Activated T-helper 2 cell treated with anti-CD3 and anti-CD28 coated beads, Interferon-gamma antibody, Interleukin-2, Interleukin-4, amounts not matched to agents 10 μg/mL and 5 μg/mL and 100 μg/mL, durations not matched to agents 14 hours and 24 hours and 36 hours (primary cell): ENCODE measurements at regions not wholly inside any gene's neighbourhood (a gene's known extent, or its start where the extent isn't known, plus 50 kb on each side); places are given as distances from the start of the nearest gene placed in this dataset.

Source experiments
- DNase-seq: peaks from one replicate; pipeline ENCODE4 v3.0.0; 2021; ENCODE audit warnings: low spot score
- H3K27ac Mint-ChIP-seq: one replicate; pipeline ENCODE4 v1.8.0; 2021; ENCODE audit warnings: mixed read lengths
- H3K27me3 Mint-ChIP-seq: one replicate; pipeline ENCODE4 v1.8.0; 2021; ENCODE audit warnings: low read depth, mixed read lengths
- H3K36me3 Mint-ChIP-seq: one replicate; pipeline ENCODE4 v1.8.0; 2021; ENCODE audit warnings: low read depth, mixed read lengths
- H3K4me1 Mint-ChIP-seq: one replicate; pipeline ENCODE4 v1.8.0; 2021; ENCODE audit warnings: low read depth, mixed read lengths
- H3K4me3 Mint-ChIP-seq: one replicate; pipeline ENCODE4 v1.8.0; 2021; ENCODE audit warnings: low read depth, mild to moderate bottlenecking, moderate library complexity, mixed read lengths
- H3K9me3 Mint-ChIP-seq: one replicate; pipeline ENCODE4 v1.8.0; 2021; ENCODE audit warnings: mixed read lengths
- intact Hi-C: fragments of 100-400 bp; cut with micrococcal nuclease; formaldehyde crosslinking; loops from one replicate; pipeline ENCODE4 v1.15.1; 2023

DNA sequence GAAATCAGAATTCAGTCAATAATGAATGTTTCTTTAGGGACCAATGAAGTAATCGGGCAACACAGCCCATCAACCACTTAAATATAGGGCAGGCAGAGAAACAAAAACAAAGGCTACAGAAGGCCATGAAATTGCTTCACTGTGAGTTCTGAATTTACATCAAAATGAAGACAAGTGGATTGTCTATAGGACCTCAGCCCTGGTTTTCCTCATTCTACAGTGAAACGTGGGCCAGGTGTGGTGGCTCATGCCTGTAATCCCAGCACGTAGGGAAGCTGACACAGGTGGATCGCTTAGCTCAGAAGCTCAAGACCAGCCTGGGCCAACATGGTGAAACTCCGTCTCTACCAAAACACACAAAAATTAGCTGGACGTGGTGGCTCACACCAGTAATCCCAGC is 416.0 kb downstream of the KLF12 start:
- intact Hi-C loops: loop anchor here (5.0 to 10.0 kb wide), 7 partner anchors 204 to 1649 kb away; no protein-coding TSS in a partner anchor
- DNase-seq: no peak
- Mint-ChIP-seq H3K27ac (no peak overlapping the region), H3K36me3 (peaks cover 27% of the 10 kb centered on the region), H3K27me3 (peaks cover 7% of the 10 kb centered on the region), H3K4me1 (peaks cover 59% of the 10 kb centered on the region), H3K4me3 (no peak overlapping the region), H3K9me3 (no peaks in the 10 kb centered on the region)

GRCh38 chr13:73717632-73718031 is 416.6 kb downstream of the KLF12 start:
- H3K4me3 Mint-ChIP-seq: no peak overlapping the region
- peaks cover 33% of the 10 kb centered on the region for H3K36me3 Mint-ChIP-seq
- peaks cover 63% of the 10 kb centered on the region for H3K4me1 Mint-ChIP-seq
- intact Hi-C loops: loop anchor here (2.0 to 10.0 kb wide), 8 partner anchors 205 to 1650 kb away; no protein-coding TSS in a partner anchor
- H3K9me3 Mint-ChIP-seq: no peaks in the 10 kb centered on the region
- DNase-seq: no peak
- H3K27ac Mint-ChIP-seq: no peak overlapping the region
- H3K27me3 Mint-ChIP-seq: peaks cover 5% of the 10 kb centered on the region

GRCh38 chr13:73715911-73716510 is 418.2 kb downstream of the KLF12 start:
- no peak for DNase-seq
- Mint-ChIP-seq H3K36me3 (peaks cover 44% of the 10 kb centered on the region), H3K9me3 (no peaks in the 10 kb centered on the region), H3K27ac (peak overlapping the region; percentile 79), H3K27me3 (no peaks in the 10 kb centered on the region), H3K4me1 (peaks cover 54% of the 10 kb centered on the region), H3K4me3 (peak overlapping the region; percentile 62)
- intact Hi-C loops: loop anchor here (1.0 to 10.0 kb wide), 12 partner anchors 14 to 1651 kb away; partner anchors contain the start of gene KLF12

- H3K4me3 Mint-ChIP-seq: peak overlapping the region; percentile 55
- peaks cover 51% of the 10 kb centered on the region for H3K36me3 Mint-ChIP-seq
- intact Hi-C loops: loop anchor here (1.0 to 10.0 kb wide), 10 partner anchors 13 to 1652 kb away; partner anchors contain the start of gene KLF12
- no peaks in the 10 kb centered on the region for H3K27me3 Mint-ChIP-seq
- H3K27ac Mint-ChIP-seq: peak overlapping the region; percentile 79
- DNase-seq: peak; percentile 53
- H3K4me1 Mint-ChIP-seq: peaks cover 54% of the 10 kb centered on the region
- H3K9me3 Mint-ChIP-seq: no peaks in the 10 kb centered on the region
Observed at GRCh38 chr13:73715114-73715910, 418.9 kb downstream of the KLF12 start.

GRCh38 chr13:73714522-73714921 is 419.7 kb downstream of the KLF12 start:
- no peaks in the 10 kb centered on the region for H3K9me3 Mint-ChIP-seq

GRCh38 chr13:73708393-73708985 is 425.7 kb downstream of the KLF12 start:
- intact Hi-C loops: loop anchor here (1.0 to 2.0 kb wide), 3 partner anchors 869 to 926 kb away; partner anchors contain the start of gene PIBF1
- no peaks in the 10 kb centered on the region for H3K9me3 Mint-ChIP-seq
- H3K4me1 Mint-ChIP-seq: peaks cover 16% of the 10 kb centered on the region
- peaks cover 45% of the 10 kb centered on the region for H3K36me3 Mint-ChIP-seq
- no peaks in the 10 kb centered on the region for H3K27me3 Mint-ChIP-seq
- peak; percentile 33 for DNase-seq
- H3K4me3 Mint-ChIP-seq: no peak overlapping the region
- no peak overlapping the region for H3K27ac Mint-ChIP-seq

More at GRCh38 chr13:73714522-73714921, 419.7 kb downstream of the KLF12 start:
- Mint-ChIP-seq H3K36me3 (peaks cover 51% of the 10 kb centered on the region), H3K4me3 (peak overlapping the region; percentile 23), H3K27me3 (no peaks in the 10 kb centered on the region), H3K27ac (peak overlapping the region; percentile 30), H3K4me1 (peaks cover 54% of the 10 kb centered on the region)
- intact Hi-C loops: loop anchor here (2.0 to 10.0 kb wide), 2 partner anchors 294 to 350 kb away; no protein-coding TSS in a partner anchor
- no peak for DNase-seq

DNA sequence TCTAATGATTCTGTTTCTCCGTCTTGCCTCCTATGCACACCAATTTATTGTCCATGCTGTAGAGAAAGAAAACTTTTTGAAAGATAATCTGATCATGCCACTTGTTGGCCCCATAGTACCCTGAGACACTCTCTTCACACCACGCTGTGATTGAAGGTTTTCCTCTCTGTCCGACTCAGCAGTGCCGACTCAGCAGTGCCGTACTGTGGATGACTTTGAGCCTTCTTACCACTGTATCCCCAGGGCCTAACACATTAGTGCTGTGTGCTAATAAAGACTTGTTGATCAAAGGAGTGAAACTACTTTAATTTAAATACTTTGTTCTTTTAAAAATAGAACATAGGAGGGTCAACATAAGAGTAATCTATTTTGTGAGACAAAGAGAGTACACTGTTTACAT is 429.6 kb downstream of the KLF12 start:
- H3K4me1 Mint-ChIP-seq: peaks cover 24% of the 10 kb centered on the region
- no peaks in the 10 kb centered on the region for H3K9me3 Mint-ChIP-seq
- H3K27ac Mint-ChIP-seq: no peak overlapping the region
- no peak for DNase-seq
- no peak overlapping the region for H3K4me3 Mint-ChIP-seq
- no peaks in the 10 kb centered on the region for H3K27me3 Mint-ChIP-seq
- H3K36me3 Mint-ChIP-seq: peaks cover 20% of the 10 kb centered on the region
- intact Hi-C loops: loop anchor here (5.0 kb wide), 2 partner anchors 77 to 647 kb away; partner anchors contain the start of gene KLF5

GRCh38 chr13:73703606-73704005 is 430.6 kb downstream of the KLF12 start:
- no peak overlapping the region for H3K4me3 Mint-ChIP-seq
- no peak for DNase-seq
- H3K36me3 Mint-ChIP-seq: peaks cover 22% of the 10 kb centered on the region
- no peaks in the 10 kb centered on the region for H3K9me3 Mint-ChIP-seq
- H3K4me1 Mint-ChIP-seq: peaks cover 31% of the 10 kb centered on the region
- intact Hi-C loops: loop anchor here (2.0 to 5.0 kb wide), 3 partner anchors 76 to 646 kb away; partner anchors contain the start of gene KLF5
- no peaks in the 10 kb centered on the region for H3K27me3 Mint-ChIP-seq
- no peak overlapping the region for H3K27ac Mint-ChIP-seq

- intact Hi-C loops: loop anchor here (1.0 to 5.0 kb wide), 4 partner anchors 13 to 645 kb away; partner anchors contain the start of gene KLF5
- Mint-ChIP-seq H3K4me1 (peaks cover 34% of the 10 kb centered on the region), H3K27me3 (no peaks in the 10 kb centered on the region), H3K36me3 (peaks cover 24% of the 10 kb centered on the region), H3K27ac (peak overlapping the region; percentile 60), H3K9me3 (no peaks in the 10 kb centered on the region), H3K4me3 (no peak overlapping the region)
- peak; percentile 41 for DNase-seq
Observed at GRCh38 chr13:73702419-73703071, 431.7 kb downstream of the KLF12 start.

- H3K27me3 Mint-ChIP-seq: no peaks in the 10 kb centered on the region
- no peak overlapping the region for H3K27ac Mint-ChIP-seq
- peaks cover 19% of the 10 kb centered on the region for H3K36me3 Mint-ChIP-seq
- H3K9me3 Mint-ChIP-seq: no peaks in the 10 kb centered on the region
- H3K4me3 Mint-ChIP-seq: no peak overlapping the region
- H3K4me1 Mint-ChIP-seq: peaks cover 40% of the 10 kb centered on the region
- no peak for DNase-seq
- intact Hi-C loops: loop anchor here (5.0 kb wide), 2 partner anchors 74 to 644 kb away; partner anchors contain the start of gene KLF5
Observed at GRCh38 chr13:73701160-73701559, 433.0 kb downstream of the KLF12 start.

DNA sequence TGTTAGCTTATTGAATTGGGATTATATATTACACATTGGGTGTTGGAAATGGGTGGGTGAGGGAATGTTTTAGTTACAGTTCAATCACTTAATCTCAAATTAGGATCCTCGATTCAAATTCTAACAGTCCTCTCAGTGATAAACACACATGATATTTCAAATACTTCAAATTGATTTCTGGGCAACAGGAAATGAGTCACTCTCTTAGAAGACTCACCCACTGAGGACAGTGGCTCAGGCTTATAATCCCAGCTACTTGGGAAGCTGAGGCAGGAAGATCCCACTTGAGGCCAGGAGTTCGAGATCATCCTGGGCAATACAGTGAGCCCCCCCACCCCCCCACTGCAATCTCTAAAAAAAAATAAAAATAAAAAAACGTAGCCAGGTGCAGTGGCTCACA is 435.3 kb downstream of the KLF12 start:
- Mint-ChIP-seq H3K27ac (no peak overlapping the region), H3K36me3 (peaks cover 33% of the 10 kb centered on the region), H3K4me3 (no peak overlapping the region), H3K9me3 (no peaks in the 10 kb centered on the region), H3K4me1 (peaks cover 33% of the 10 kb centered on the region), H3K27me3 (no peaks in the 10 kb centered on the region)
- no peak for DNase-seq
- intact Hi-C loops: no loop called here

DNA sequence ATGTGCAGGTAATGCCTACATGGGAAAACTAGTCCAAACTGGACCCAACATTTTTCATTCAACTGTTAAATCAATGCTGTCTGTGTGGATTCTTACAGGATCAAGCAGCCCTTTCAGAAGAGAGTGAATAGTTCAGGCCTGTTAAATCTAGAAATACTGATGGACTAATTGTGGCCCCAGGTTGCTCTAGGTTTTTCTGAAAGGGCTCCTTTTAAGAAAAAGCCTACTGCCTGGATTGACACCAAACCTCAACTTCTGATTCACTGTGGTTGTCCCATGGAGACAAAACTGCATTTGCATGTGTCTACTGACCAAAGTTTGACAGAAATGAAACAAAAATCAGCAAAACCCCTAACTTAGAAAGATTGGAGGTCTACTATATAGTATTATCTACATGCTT is 437.0 kb downstream of the KLF12 start:
- Mint-ChIP-seq H3K4me1 (peaks cover 20% of the 10 kb centered on the region), H3K27me3 (no peaks in the 10 kb centered on the region), H3K27ac (no peak overlapping the region), H3K4me3 (no peak overlapping the region), H3K9me3 (no peaks in the 10 kb centered on the region), H3K36me3 (peaks cover 46% of the 10 kb centered on the region)
- no peak for DNase-seq
- intact Hi-C loops: no loop called here
